BJ (cell line): ENCODE measurements at regions not wholly inside any gene's neighbourhood (a gene's known extent, or its start where the extent isn't known, plus 50 kb on each side); places are given as distances from the start of the nearest gene placed in this dataset.

Experiments used
- CTCF ChIA-PET: fragments of 350-600 bp; formaldehyde crosslinking; extraction: SDS; loops from one replicate; lab custom pipeline; 2021; ENCODE audit warnings: antibody characterized with exemption, inconsistent platforms; lab: Yijun Ruan, JAX
- POLR2A ChIA-PET: fragments of 300-600 bp; sonication (Branson Sonifier 250); formaldehyde crosslinking; extraction: SDS; loops from one replicate; lab custom pipeline; 2021; ENCODE audit warnings: antibody characterized with exemption; lab: Charles Lee
- DNase-seq: peaks from one replicate; pipeline ENCODE4 v3.0.0-alpha.2; 2011; ENCODE audit warnings: low read depth
- H3K27me3 ChIP-seq: 2 replicates; pipeline ENCODE4 v1.6.0; 2011; ENCODE audit warnings: low read length; ENCODE audit not compliant: control insufficient read depth, insufficient read depth
- H3K36me3 ChIP-seq: 2 replicates; pipeline ENCODE4 v1.5.1; 2011; ENCODE audit warnings: low read length; ENCODE audit not compliant: control insufficient read depth, insufficient read depth
- H3K4me3 ChIP-seq: 2 replicates; pipeline ENCODE4 v1.5.1; 2011; ENCODE audit warnings: low read depth, mild to moderate bottlenecking, control low read depth, low read length
- TF ChIP-seq, protein P1 (sequence below): IDR thresholded peaks from 2 replicates; pipeline ENCODE4 v1.5.1; 2011; ENCODE audit warnings: low read depth, mild to moderate bottlenecking, control low read depth, inconsistent platforms, low read length, moderate library complexity; ENCODE audit not compliant: insufficient read depth

DNA sequence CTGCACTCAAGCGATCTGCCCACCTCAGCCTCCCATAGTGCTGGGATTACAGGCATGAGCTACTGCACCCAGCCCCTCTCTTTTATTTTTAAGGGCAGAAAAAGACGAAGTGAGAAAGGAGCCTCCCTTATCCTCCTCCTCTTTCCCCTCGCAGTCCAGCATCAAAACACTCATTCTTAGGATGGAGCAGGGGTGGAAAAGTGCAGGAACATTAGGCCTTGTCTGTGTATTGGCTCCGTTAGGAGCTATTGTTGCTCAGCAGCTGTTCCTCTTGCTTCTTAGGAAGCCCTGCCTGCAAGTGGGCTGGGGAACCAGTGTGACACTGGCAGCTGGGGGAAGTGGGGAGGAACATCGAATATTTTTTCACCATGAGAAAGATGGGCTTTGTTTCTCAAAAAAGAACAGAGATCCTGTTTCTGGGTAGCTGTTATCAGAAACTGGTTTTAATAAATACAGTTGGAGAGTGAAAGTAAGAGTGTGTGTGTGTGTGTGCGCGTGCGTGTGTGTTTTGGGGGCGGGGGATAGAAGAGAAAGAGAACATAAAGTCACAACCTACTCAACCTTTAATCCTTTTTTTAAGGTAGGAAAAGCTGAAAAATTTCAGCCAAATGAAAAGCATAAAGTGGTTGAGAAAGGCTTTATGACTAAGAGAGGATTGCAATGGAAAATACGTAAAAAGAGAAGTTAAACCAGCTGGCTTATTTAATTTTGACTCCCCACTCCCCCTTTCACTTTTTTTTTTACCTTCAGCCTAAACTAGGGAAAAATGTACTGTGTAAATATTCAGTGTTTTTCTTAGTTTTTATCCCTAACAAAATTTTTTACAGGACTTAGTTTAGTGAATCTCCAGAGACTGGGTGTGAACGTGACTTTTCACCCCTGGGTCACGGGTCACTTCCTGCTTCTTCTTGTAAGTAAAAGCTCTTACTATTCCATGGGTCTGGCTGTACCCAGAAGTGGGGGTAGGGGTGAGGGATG is 197.2 kb upstream of the PLEKHG7 start:
- ChIA-PET POLR2A (no interaction called here), CTCF (interaction anchor here (0.7 to 0.9 kb wide), 3 partner anchors 10 to 924 kb away, joined by 3 read pairs; no protein-coding TSS in a partner anchor)
- no peaks in the 10 kb centered on the region for H3K36me3 ChIP-seq
- no peak overlapping the region for H3K4me3 ChIP-seq
- H3K27me3 ChIP-seq, result no peaks in the 10 kb centered on the region
- no peak for DNase-seq
- TF ChIP-seq, protein P1, sequence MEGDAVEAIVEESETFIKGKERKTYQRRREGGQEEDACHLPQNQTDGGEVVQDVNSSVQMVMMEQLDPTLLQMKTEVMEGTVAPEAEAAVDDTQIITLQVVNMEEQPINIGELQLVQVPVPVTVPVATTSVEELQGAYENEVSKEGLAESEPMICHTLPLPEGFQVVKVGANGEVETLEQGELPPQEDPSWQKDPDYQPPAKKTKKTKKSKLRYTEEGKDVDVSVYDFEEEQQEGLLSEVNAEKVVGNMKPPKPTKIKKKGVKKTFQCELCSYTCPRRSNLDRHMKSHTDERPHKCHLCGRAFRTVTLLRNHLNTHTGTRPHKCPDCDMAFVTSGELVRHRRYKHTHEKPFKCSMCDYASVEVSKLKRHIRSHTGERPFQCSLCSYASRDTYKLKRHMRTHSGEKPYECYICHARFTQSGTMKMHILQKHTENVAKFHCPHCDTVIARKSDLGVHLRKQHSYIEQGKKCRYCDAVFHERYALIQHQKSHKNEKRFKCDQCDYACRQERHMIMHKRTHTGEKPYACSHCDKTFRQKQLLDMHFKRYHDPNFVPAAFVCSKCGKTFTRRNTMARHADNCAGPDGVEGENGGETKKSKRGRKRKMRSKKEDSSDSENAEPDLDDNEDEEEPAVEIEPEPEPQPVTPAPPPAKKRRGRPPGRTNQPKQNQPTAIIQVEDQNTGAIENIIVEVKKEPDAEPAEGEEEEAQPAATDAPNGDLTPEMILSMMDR, result no peak

- DNase-seq, result no peak
- H3K36me3 ChIP-seq, result no peaks in the 10 kb centered on the region
- CTCF ChIA-PET, result no interaction called here
- no peak overlapping the region for H3K4me3 ChIP-seq
- TF ChIP-seq, protein P1, result no peak
- no peaks in the 10 kb centered on the region for H3K27me3 ChIP-seq
- POLR2A ChIA-PET, result no interaction called here
Observed at GRCh38 chr12:92504594-92504981, 198.2 kb upstream of the PLEKHG7 start.

DNA sequence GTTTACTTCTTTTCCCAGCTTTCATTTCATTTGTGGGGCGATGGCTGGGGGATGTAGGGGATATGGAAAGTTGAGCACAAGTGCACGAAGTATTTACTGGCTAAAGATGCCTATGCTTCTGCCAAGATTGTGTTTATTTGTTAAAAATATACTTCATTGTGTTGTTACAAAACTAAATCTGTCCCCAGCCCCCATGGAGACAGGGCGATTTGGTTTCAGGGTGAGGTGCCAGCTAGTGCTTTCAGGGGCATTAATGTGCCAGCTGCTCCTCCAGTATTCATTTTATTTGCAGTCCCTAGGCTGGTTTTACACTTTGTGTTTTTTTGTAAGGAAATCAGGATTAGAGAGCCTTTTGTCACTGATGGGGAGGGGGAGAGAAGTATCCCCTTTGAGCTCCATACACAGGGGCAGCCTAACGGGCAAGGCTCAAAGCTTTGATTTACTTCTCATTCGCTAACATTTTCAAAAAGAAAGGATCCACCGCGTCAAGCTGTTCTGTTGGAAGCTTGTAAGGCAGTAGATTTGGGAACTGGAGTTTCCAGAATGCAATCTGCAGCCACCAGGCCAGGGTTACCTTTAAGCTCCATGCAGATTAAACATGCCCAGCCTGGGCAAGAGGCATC is 198.7 kb upstream of the PLEKHG7 start:
- DNase-seq, result no peak

GRCh38 chr12:92503029-92503931 is 199.5 kb upstream of the PLEKHG7 start:
- Histone ChIP-seq H3K4me3 (no peak overlapping the region), H3K27me3 (no peaks in the 10 kb centered on the region), H3K36me3 (no peaks in the 10 kb centered on the region)
- DNase-seq, result no peak
- TF ChIP-seq, protein P1, result no peak
- ChIA-PET POLR2A (no interaction called here), CTCF (interaction anchor here (1.1 to 1.3 kb wide), 2 partner anchors 8 to 9 kb away, joined by 3 to 4 read pairs; no protein-coding TSS in a partner anchor)

More for the DNA sequence above, 198.7 kb upstream of the PLEKHG7 start:
- ChIA-PET POLR2A (no interaction called here), CTCF (interaction anchor here (1.1 to 1.3 kb wide), 2 partner anchors 7 to 10 kb away, joined by 3 to 4 read pairs; no protein-coding TSS in a partner anchor)
- no peak overlapping the region for H3K4me3 ChIP-seq
- H3K36me3 ChIP-seq, result no peaks in the 10 kb centered on the region
- TF ChIP-seq, protein P1, result no peak
- H3K27me3 ChIP-seq, result no peaks in the 10 kb centered on the region
